ENCODE measurements at regions not wholly inside any gene's neighbourhood (a gene's known extent, or its start where the extent isn't known, plus 50 kb on each side); places are given as distances from the start of the nearest gene placed in this dataset.

DNA sequence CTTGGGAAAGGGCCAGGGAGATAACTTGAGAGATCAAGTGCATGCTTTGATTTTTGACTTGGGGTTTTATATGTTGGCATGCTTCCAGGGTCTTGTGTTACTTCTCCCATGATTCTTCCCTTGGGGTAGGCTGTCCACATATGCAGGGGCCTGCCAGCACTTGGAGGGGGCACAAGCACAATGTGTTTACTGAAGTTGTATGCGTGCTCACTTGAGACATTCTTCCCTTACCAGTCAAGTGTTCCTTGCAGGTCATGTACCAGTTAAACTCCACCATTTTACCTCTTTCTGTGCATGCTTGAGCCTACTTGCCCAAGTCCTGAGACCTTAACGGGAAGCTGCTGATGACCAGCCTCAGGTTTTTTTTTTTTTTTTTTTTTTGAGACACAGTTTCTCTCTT lies 1880.5 kb downstream of the ARAP2 start:
- Mint-ChIP-seq H3K4me1 (ENCODE audit: unreplicated experiment) (no peaks in the 10 kb centered on the region), H3K36me3 (no peaks in the 10 kb centered on the region), H3K27ac (no peak overlapping the region), H3K4me3 (no peak overlapping the region), H3K27me3 (no peaks in the 10 kb centered on the region), H3K9me3 (no peaks in the 10 kb centered on the region)
- TF ChIP-seq, protein P1, sequence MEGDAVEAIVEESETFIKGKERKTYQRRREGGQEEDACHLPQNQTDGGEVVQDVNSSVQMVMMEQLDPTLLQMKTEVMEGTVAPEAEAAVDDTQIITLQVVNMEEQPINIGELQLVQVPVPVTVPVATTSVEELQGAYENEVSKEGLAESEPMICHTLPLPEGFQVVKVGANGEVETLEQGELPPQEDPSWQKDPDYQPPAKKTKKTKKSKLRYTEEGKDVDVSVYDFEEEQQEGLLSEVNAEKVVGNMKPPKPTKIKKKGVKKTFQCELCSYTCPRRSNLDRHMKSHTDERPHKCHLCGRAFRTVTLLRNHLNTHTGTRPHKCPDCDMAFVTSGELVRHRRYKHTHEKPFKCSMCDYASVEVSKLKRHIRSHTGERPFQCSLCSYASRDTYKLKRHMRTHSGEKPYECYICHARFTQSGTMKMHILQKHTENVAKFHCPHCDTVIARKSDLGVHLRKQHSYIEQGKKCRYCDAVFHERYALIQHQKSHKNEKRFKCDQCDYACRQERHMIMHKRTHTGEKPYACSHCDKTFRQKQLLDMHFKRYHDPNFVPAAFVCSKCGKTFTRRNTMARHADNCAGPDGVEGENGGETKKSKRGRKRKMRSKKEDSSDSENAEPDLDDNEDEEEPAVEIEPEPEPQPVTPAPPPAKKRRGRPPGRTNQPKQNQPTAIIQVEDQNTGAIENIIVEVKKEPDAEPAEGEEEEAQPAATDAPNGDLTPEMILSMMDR (conservative IDR thresholded peaks at IDR 0.05) = no peak
- DNase-seq (ENCODE audit: extremely low spot score, unreplicated experiment) = no peak

DNA sequence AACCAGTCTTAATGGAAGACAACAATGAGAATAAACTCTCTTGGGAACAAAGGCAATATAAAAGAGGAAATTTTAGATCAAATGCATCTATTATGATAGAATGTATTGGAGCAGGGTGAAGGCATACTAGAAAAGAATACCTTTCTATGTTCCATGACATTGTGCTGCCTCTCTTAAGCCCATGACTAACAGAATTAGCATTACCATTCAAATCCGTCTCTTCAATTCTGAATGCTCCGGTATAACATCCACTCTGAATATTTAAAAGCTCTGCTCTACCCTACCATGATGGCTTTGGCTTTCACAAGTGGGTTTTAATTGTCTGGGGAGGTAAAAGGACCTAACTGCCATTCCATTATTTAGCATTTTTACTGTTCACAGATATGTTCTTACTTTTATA lies 1878.4 kb downstream of the ARAP2 start:
- Mint-ChIP-seq H3K9me3 (no peaks in the 10 kb centered on the region), H3K4me1 (ENCODE audit: unreplicated experiment) (no peaks in the 10 kb centered on the region), H3K27ac (no peak overlapping the region), H3K4me3 (no peak overlapping the region), H3K27me3 (no peaks in the 10 kb centered on the region), H3K36me3 (no peaks in the 10 kb centered on the region)
- TF ChIP-seq, protein P1 (conservative IDR thresholded peaks at IDR 0.05) = no peak
- no peak for DNase-seq (ENCODE audit: extremely low spot score, unreplicated experiment)

DNA sequence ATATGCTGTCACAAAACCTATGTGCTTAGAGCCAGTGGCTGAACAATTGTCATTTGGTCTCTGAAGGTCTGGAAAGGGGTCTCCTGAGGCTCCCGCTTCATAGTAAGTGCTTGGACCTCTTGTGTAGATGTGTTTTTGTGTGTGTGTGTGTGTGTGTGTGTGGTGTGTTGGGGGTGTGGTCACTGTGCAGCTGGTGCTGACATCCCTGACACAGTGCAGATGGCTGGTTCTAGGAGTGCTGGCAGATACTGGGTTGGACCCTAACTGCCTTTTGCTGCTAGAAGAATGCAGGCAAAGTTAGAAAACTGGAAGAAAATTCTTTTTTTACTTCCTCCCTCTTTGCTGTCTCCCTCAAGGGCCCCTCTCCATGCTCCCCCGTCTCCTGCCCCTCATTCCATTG lies 1872.6 kb downstream of the ARAP2 start:
- H3K4me1 Mint-ChIP-seq (ENCODE audit: unreplicated experiment) = no peaks in the 10 kb centered on the region
- H3K27me3 Mint-ChIP-seq = no peaks in the 10 kb centered on the region
- H3K36me3 Mint-ChIP-seq = no peaks in the 10 kb centered on the region
- TF ChIP-seq, protein P1 (conservative IDR thresholded peaks at IDR 0.05) = no peak
- H3K4me3 Mint-ChIP-seq = no peak overlapping the region
- no peak for DNase-seq (ENCODE audit: extremely low spot score, unreplicated experiment)
- H3K27ac Mint-ChIP-seq = no peak overlapping the region
- no peaks in the 10 kb centered on the region for H3K9me3 Mint-ChIP-seq

DNA sequence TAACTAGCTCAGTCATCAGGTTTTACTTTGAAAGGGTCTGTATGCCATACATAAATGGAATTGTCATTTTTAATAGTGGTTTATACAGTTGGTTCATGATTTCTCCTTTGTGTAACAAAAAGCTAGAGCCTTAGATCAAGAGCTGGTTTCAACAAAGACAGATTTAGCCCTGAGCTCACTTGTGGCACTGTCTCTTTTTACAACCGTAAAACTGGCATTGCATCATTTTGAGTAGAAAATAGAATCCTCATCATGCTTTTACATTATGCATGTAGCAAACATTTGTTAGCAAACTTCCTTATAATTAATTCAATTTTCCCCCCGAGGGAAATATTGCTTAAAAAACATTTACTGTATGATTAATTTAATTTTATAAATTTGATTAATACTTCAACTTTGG lies 1871.5 kb downstream of the ARAP2 start:
- no peaks in the 10 kb centered on the region for H3K4me1 Mint-ChIP-seq (ENCODE audit: unreplicated experiment)
- no peak overlapping the region for H3K4me3 Mint-ChIP-seq
- H3K36me3 Mint-ChIP-seq = no peaks in the 10 kb centered on the region
- H3K27me3 Mint-ChIP-seq = no peaks in the 10 kb centered on the region
- TF ChIP-seq, protein P1 (conservative IDR thresholded peaks at IDR 0.05) = no peak
- H3K9me3 Mint-ChIP-seq = no peaks in the 10 kb centered on the region
- no peak for DNase-seq (ENCODE audit: extremely low spot score, unreplicated experiment)
- no peak overlapping the region for H3K27ac Mint-ChIP-seq

DNA sequence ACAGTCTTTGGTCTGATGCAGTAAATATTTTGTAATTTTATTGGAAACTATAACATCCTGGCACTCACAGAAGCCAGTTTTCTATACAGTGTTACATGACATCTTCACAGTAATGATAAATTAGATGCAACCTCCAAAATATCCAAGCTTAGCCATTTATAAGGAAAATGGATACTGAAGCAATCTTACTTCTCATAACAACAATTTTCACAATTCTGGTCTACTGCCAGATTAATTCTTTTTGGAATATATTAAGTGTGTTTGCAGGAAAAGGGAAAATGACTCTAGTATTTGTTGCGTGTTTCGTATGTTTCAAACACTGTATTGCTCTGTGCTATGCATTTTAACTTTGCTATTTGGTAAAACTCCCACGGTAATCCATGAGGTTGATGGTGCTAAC lies 1870.9 kb downstream of the ARAP2 start:
- no peaks in the 10 kb centered on the region for H3K27me3 Mint-ChIP-seq
- no peak overlapping the region for H3K4me3 Mint-ChIP-seq
- no peaks in the 10 kb centered on the region for H3K9me3 Mint-ChIP-seq
- H3K4me1 Mint-ChIP-seq (ENCODE audit: unreplicated experiment) = no peaks in the 10 kb centered on the region
- no peak overlapping the region for H3K27ac Mint-ChIP-seq
- TF ChIP-seq, protein P1 (conservative IDR thresholded peaks at IDR 0.05) = no peak
- H3K36me3 Mint-ChIP-seq = no peaks in the 10 kb centered on the region
- DNase-seq (ENCODE audit: extremely low spot score, unreplicated experiment) = no peak

DNA sequence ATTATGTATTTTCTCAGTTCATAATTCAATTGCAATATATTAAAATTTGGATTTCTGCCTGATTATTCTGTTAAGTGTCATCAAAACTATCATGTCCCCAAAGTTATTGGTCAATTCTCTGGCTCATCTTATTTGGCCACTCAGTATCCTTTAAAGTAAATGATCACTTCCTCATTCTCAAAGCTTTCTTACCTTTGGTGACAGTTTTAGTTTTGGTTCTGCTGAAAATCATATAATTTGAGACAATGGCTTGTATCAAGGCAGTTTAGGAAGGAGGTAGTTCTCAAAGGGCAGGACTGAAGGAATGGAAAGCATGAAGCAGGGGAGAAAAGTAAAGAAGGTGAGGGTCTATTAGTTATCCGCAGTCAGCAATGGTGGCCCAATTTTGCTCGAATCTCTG lies 1832.1 kb downstream of the ARAP2 start:
- H3K4me1 Mint-ChIP-seq (ENCODE audit: unreplicated experiment) = no peaks in the 10 kb centered on the region
- TF ChIP-seq, protein P1 (conservative IDR thresholded peaks at IDR 0.05) = no peak
- DNase-seq (ENCODE audit: extremely low spot score, unreplicated experiment) = no peak
- H3K27ac Mint-ChIP-seq = no peak overlapping the region
- peaks cover 14% of the 10 kb centered on the region for H3K9me3 Mint-ChIP-seq
- no peaks in the 10 kb centered on the region for H3K27me3 Mint-ChIP-seq
- H3K36me3 Mint-ChIP-seq = no peaks in the 10 kb centered on the region
- no peak overlapping the region for H3K4me3 Mint-ChIP-seq

Data from type B pancreatic cell (in vitro differentiated cells).